BLaER1 treated with 17β-estradiol and CSF1 and Interleukin-3, amounts not matched to agents 10 nM and 100 nM (cell line): ENCODE measurements at regions not wholly inside any gene's neighbourhood (a gene's known extent, or its start where the extent isn't known, plus 50 kb on each side); places are given as distances from the start of the nearest gene placed in this dataset.
"Not testable (repeated sequence)": the region's sequence is repeated elsewhere in the genome, so short reads cannot be mapped to it uniquely, and the experiment has no call there.

Experiments
- H3K27ac ChIP-seq, 11 experiments: shearing (Covaris generic); formaldehyde crosslinking; 2 replicates each; pipeline ENCODE4 v1.8.1; 2022
- H3K27me3 ChIP-seq, 11 experiments: shearing (Covaris generic); formaldehyde crosslinking; 2 replicates each; pipeline ENCODE4 v1.8.1; 2022
- H3K36me3 ChIP-seq, 11 experiments: shearing (Covaris generic); formaldehyde crosslinking; 2 replicates each; pipeline ENCODE4 v1.8.1; 2022
- H3K4me1 ChIP-seq, 10 experiments: shearing (Covaris generic); formaldehyde crosslinking; 2 replicates each; pipeline ENCODE4 v1.8.1; 2022
- H3K4me2 ChIP-seq, 11 experiments: shearing (Covaris generic); formaldehyde crosslinking; 2 replicates each; pipeline ENCODE4 v1.8.1; 2022
- H3K4me3 ChIP-seq, 10 experiments: shearing (Covaris generic); formaldehyde crosslinking; 2 replicates each; pipeline ENCODE4 v1.8.1; 2022
- H3K9ac ChIP-seq, 11 experiments: shearing (Covaris generic); formaldehyde crosslinking; 2 replicates each; pipeline ENCODE4 v1.8.1; 2022
- H3K9me3 ChIP-seq, 11 experiments: shearing (Covaris generic); formaldehyde crosslinking; replicated peaks in 1 of 11; 2 replicates each; pipeline ENCODE4 v1.8.1; 2022
- H4K20me1 ChIP-seq, 11 experiments: shearing (Covaris generic); formaldehyde crosslinking; 2 replicates each; pipeline ENCODE4 v1.8.1; 2022
- Cebpa-rat ChIP-seq, 11 experiments: shearing (Covaris generic); IDR thresholded peaks; 2 replicates each; pipeline ENCODE4 v1.8.1; 2022

DNA sequence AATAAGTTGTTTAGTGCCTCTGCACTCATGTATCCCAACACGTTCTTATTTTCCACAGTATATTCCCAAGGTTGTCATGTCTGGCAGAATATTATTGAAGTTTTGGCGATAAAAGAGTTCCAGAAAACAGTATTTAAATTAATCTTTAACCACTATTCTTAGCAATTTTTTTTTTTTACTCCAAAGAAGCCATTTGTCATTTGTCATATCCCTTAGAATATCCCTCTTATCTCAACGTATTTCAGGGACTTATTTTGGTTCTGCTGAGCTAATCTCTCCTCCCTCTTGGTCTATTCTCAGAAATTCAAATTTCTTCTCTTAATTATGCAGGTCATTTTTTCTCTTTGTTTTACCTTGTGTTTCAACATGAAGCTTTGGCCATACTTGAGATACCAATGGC is 643.4 kb downstream of the ANKRD7 start:
- no peaks in the 10 kb centered on the region for H3K9me3 ChIP-seq
- no peak for TF ChIP-seq Cebpa-rat (IDR thresholded peaks at IDR 0.05)
- H3K36me3 ChIP-seq = no peaks in the 10 kb centered on the region
- no peaks in the 10 kb centered on the region for H4K20me1 ChIP-seq
- peaks cover 0 to 24% (median 0%) of the 10 kb centered on the region in 10 experiments; a peak in 5 of 20 replicates for H3K4me1 ChIP-seq
- no peak overlapping the region for H3K27ac ChIP-seq
- H3K27me3 ChIP-seq = no peaks in the 10 kb centered on the region
- no peak overlapping the region for H3K4me3 ChIP-seq
- H3K4me2 ChIP-seq = peak overlapping the region in 4 of 11 experiments; percentile 5 to 71 (median 32); a peak in 5 of 22 replicates
- H3K9ac ChIP-seq = no peak overlapping the region

DNA sequence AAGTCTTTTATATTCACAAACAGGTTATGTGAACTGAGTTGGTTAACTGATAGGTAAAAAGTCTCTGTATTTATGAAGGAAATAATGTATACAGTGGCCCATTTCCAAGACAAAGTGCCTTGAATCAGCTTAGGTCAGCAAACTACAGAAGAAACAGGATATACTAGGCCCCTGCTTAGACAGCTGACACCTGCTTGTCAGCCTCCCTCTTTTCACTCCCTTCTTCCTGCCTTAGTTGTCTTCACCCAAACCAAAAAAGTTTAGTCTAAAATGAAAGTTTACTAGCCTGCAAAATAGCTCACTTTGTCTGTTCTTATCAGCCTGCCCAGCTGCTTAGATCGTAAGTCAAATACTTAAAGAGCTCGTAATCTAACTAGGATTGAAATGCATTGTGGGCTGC is 644.6 kb downstream of the ANKRD7 start:
- peak overlapping the region in 2 of 11 experiments; percentile 65 to 71; a peak in 4 of 22 replicates for H3K4me2 ChIP-seq
- H3K9ac ChIP-seq = 0 out of 22 replicates have a peak overlapping the region, but pooled peaks of 1 of the 11 experiments have one; percentile 15
- H3K4me3 ChIP-seq, H3K27me3 ChIP-seq, H3K27ac ChIP-seq, H4K20me1 ChIP-seq, H3K9me3 ChIP-seq, H3K36me3 ChIP-seq: not testable (repeated sequence)
- peaks cover 0 to 24% (median 0%) of the 10 kb centered on the region in 10 experiments; a peak in 5 of 20 replicates for H3K4me1 ChIP-seq

DNA sequence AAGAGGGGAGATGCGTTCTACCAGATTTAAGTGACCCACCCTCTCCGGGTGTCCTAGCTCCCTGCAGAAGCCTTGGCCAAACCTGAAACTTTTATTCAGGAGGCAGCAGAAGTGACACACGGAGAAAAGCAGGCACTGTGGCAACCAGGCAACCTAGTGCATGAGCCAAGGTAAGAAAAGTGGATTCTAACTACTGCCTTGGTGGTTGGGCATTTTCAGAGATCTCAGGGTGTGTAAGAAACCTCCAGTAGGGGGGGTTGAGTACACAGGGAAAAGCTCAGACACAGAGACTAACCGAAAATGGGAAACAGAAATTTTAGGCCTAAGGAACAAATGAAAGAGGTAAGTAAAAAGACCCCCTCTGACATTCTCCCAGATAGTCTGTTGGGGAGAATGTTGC is 645.7 kb downstream of the ANKRD7 start:
- no peak overlapping the region for H3K4me3 ChIP-seq
- no peak overlapping the region for H3K27ac ChIP-seq
- H3K9ac ChIP-seq = no peak overlapping the region
- H4K20me1 ChIP-seq = no peaks in the 10 kb centered on the region
- no peak overlapping the region for H3K4me2 ChIP-seq
- H3K27me3 ChIP-seq = no peaks in the 10 kb centered on the region
- peaks cover 0 to 24% (median 0%) of the 10 kb centered on the region in 10 experiments; a peak in 5 of 20 replicates for H3K4me1 ChIP-seq
- no peaks in the 10 kb centered on the region for H3K9me3 ChIP-seq
- no peaks in the 10 kb centered on the region for H3K36me3 ChIP-seq
- no peak for TF ChIP-seq Cebpa-rat (IDR thresholded peaks at IDR 0.05)

DNA sequence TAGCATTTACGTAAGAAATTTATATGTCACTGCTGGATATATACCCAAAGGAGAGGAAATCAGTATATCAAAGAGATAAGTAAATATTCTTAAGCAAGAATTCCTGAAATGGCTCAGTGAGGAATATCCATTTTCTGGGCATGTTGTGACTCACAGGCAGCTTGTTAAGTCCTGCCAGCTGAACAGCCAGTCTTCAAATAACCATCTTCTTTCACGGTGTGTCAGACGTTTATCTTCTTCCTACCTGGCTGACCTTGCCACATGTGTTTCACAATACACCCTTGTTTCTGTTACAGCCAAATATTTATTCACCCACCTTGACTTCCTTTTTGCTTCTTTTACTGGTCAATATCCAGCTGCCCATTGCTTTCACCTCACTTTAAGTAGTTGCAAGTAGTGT is 648.1 kb downstream of the ANKRD7 start:
- Histone ChIP-seq H3K4me1 (peaks cover 0 to 21% (median 0%) of the 10 kb centered on the region in 10 experiments; a peak in 5 of 20 replicates), H3K9me3 (no peaks in the 10 kb centered on the region), H3K27me3 (no peaks in the 10 kb centered on the region), H3K27ac (no peak overlapping the region), H3K4me3 (no peak overlapping the region), H4K20me1 (no peaks in the 10 kb centered on the region), H3K36me3 (no peaks in the 10 kb centered on the region), H3K9ac (no peak overlapping the region), H3K4me2 (no peak overlapping the region)
- TF ChIP-seq Cebpa-rat (IDR thresholded peaks at IDR 0.05) = no peak

DNA sequence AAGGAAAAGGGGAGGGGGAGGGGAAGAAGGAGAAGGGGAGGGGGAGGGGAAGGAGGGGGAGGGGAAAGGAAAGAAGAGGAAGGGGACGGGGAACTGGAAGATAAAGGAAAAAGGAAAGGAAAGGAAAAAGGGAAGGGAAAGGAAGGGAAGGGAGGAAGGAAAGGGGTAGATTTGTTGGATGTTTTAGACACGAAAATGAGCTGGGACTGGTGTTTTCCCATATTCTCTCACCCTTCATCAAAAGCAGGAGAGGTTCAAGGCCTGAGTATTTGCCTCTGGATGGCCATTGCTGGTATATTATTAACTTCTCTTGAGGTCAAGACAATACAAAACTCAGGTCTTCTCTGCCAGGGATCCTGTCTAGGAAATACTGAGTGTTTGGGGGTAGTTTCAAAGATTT is 652.7 kb downstream of the ANKRD7 start:
- H3K36me3 ChIP-seq = no peaks in the 10 kb centered on the region
- H3K27me3 ChIP-seq = no peaks in the 10 kb centered on the region
- H4K20me1 ChIP-seq = no peaks in the 10 kb centered on the region
- H3K4me3 ChIP-seq = no peak overlapping the region
- no peak for TF ChIP-seq Cebpa-rat (IDR thresholded peaks at IDR 0.05)
- H3K4me2 ChIP-seq = no peak overlapping the region
- H3K9me3 ChIP-seq = no peaks in the 10 kb centered on the region
- H3K27ac ChIP-seq = no peak overlapping the region
- no peak overlapping the region for H3K9ac ChIP-seq
- no peaks in the 10 kb centered on the region for H3K4me1 ChIP-seq

DNA sequence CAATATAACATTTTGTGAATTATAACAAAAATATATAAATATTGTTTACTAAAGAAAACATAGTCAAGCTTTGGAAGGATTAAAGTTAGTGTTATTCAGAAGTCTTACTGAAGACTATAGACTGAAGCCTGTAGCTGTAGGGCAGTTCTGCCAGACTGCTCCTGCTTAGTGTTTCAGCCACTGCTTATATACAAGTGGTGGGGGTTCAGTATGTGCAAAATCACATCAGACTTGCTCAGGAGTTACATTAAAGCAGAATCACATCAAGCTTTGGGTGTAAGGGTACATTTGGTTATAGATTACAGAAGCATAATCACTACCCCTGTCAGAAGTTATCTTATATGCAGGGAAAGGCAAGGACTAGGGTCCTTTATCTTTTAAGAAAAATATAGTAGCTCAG is 653.8 kb downstream of the ANKRD7 start:
- Histone ChIP-seq H3K27ac (no peak overlapping the region), H3K4me3 (no peak overlapping the region), H3K36me3 (no peaks in the 10 kb centered on the region), H3K4me1 (no peaks in the 10 kb centered on the region), H4K20me1 (no peaks in the 10 kb centered on the region), H3K9me3 (no peaks in the 10 kb centered on the region), H3K4me2 (no peak overlapping the region), H3K27me3 (no peaks in the 10 kb centered on the region), H3K9ac (no peak overlapping the region)
- no peak for TF ChIP-seq Cebpa-rat (IDR thresholded peaks at IDR 0.05)

DNA sequence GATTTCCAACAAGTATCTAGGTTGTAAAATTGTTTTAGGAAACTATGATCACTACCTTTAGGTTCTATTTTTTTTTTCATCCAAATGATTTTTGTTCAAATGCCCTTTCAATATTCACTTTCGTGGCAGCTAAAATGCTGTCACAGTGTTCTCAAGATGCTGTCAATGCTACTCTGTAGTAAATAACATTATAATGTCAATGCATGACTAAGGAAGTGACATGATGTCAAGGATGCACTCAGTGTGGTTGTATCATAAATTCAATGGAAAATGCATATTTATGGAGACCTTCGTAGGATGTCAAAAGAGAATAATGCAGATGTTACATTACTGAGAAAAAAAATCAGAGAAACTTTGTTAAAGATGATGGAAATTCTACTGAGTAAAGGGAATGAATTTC is 673.8 kb downstream of the ANKRD7 start:
- no peak for TF ChIP-seq Cebpa-rat (IDR thresholded peaks at IDR 0.05)
- H3K4me1 ChIP-seq = no peaks in the 10 kb centered on the region
- H4K20me1 ChIP-seq = no peaks in the 10 kb centered on the region
- H3K4me3 ChIP-seq = no peak overlapping the region
- no peak overlapping the region for H3K4me2 ChIP-seq
- no peaks in the 10 kb centered on the region for H3K9me3 ChIP-seq
- no peaks in the 10 kb centered on the region for H3K36me3 ChIP-seq
- H3K27me3 ChIP-seq = no peaks in the 10 kb centered on the region
- H3K9ac ChIP-seq = no peak overlapping the region
- H3K27ac ChIP-seq = no peak overlapping the region

DNA sequence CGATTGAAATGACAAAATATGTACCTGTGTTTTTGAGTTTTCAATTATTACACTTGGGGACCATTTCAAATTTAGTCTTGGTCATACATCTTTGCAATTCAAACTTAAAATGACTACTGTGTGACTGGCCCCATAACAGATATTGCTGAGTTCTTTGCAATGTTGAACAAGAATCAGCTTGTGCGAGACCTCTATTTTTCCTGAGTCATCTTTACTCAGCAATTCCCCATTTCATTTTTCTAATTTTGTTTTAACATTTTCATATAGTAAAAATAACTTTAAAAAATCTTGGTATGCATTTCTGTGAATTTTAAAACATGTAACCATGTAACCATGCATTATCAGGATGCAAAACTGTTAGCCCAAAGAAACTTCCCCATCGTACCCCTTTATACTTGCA is 678.1 kb downstream of the ANKRD7 start:
- H3K4me3 ChIP-seq = no peak overlapping the region
- no peaks in the 10 kb centered on the region for H3K9me3 ChIP-seq
- H4K20me1 ChIP-seq = no peaks in the 10 kb centered on the region
- H3K27me3 ChIP-seq = no peaks in the 10 kb centered on the region
- no peak for TF ChIP-seq Cebpa-rat (IDR thresholded peaks at IDR 0.05)
- H3K4me1 ChIP-seq = no peaks in the 10 kb centered on the region
- H3K9ac ChIP-seq = no peak overlapping the region
- no peaks in the 10 kb centered on the region for H3K36me3 ChIP-seq
- no peak overlapping the region for H3K27ac ChIP-seq
- no peak overlapping the region for H3K4me2 ChIP-seq

DNA sequence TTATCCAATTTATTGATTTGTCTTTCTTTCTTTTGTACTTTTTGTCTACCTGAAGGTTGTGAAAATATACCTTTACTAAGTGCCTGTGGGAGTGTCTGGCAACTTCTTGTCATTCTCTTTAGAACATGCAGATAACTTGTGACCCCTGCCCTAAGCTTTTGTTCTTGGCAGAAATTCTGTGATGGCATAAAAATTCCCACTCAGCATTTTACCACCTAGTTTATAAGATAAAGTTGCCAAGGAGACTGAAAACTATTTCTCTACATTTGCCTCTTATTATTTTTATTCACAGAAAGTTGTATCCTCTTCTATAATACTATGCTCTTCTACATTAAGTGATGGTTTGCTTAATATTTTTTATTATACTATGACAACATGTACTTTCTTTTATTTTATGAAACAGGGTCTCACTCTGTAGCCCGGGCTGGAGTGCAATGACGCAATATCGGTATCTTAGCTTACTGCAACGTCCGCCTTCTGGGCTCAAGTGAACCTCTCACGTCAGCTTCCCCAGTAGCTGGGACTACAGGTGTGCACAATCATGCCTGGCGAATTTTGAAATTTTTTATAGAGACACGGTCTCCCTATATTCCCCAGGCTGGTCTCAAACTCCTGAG is 683.5 kb downstream of the ANKRD7 start:
- Histone ChIP-seq H3K4me1 (no peaks in the 10 kb centered on the region), H3K27ac (no peak overlapping the region), H3K4me2 (no peak overlapping the region), H3K9me3 (no peaks in the 10 kb centered on the region), H3K27me3 (no peaks in the 10 kb centered on the region), H4K20me1 (no peaks in the 10 kb centered on the region), H3K4me3 (no peak overlapping the region), H3K9ac (no peak overlapping the region), H3K36me3 (no peaks in the 10 kb centered on the region)
- TF ChIP-seq Cebpa-rat (IDR thresholded peaks at IDR 0.05) = no peak; a peak in 1 of 22 replicates

DNA sequence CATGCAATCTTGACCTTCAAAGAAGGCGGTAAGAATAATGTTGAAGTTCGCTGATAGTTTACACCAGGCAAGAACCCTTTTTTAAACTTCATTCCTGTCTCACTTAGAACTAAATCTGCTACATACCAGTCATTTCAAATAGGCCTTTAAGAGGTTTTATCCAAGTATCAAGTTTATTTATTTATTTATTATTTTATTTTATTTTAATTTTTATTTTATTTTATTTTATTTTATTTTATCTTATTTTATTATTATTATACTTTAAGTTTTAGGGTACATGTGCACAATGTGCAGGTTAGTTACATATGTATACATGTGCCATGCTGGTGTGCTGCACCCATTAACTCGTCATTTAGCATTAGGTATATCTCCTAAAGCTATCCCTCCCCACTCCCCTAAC is 691.6 kb downstream of the ANKRD7 start:
- not testable (repeated sequence) for H3K27me3 ChIP-seq, H3K36me3 ChIP-seq, H3K9me3 ChIP-seq, H3K9ac ChIP-seq, H3K4me1 ChIP-seq, H3K27ac ChIP-seq, H3K4me3 ChIP-seq, H4K20me1 ChIP-seq, H3K4me2 ChIP-seq
